MM.1S (cell line): ENCODE measurements at regions not wholly inside any gene's neighbourhood (a gene's known extent, or its start where the extent isn't known, plus 50 kb on each side); places are given as distances from the start of the nearest gene placed in this dataset.

Source experiments
- DNase-seq: peaks from one replicate; pipeline ENCODE4 v3.0.0-alpha.2; 2015
- H2AFZ ChIP-seq: fragments of 300-600 bp; sonication (generic); 2 replicates; pipeline ENCODE4 v1.6.0; 2016; ENCODE audit warnings: antibody characterized with exemption, low read length
- H3F3A ChIP-seq: fragments of 300-600 bp; sonication (generic); 2 replicates; pipeline ENCODE4 v1.6.1; 2016; ENCODE audit warnings: mild to moderate bottlenecking, antibody characterized with exemption, low read length, moderate library complexity, mixed read lengths; ENCODE audit not compliant: insufficient read depth
- H3K27ac ChIP-seq: fragments of 300-600 bp; sonication (generic); 2 replicates; pipeline ENCODE4 v1.5.1; 2016; ENCODE audit warnings: mild to moderate bottlenecking, low read length
- H3K27me3 ChIP-seq: fragments of 300-600 bp; sonication (generic); replicated peaks from 2 replicates; pipeline ENCODE4 v1.6.0; 2016; ENCODE audit warnings: low read length; ENCODE audit not compliant: insufficient read depth
- H3K36me3 ChIP-seq: fragments of 300-600 bp; sonication (generic); replicated peaks from 2 replicates; pipeline ENCODE4 v1.6.1; 2016; ENCODE audit warnings: mild to moderate bottlenecking, low read length, mixed read lengths; ENCODE audit not compliant: insufficient read depth
- H3K4me1 ChIP-seq: fragments of 300-600 bp; sonication (generic); 2 replicates; pipeline ENCODE4 v1.6.1; 2016; ENCODE audit warnings: low read length, mixed read lengths
- H3K4me2 ChIP-seq: fragments of 300-600 bp; sonication (generic); 2 replicates; pipeline ENCODE4 v1.6.0; 2016; ENCODE audit warnings: low read depth, low read length
- H3K4me3 ChIP-seq: fragments of 300-600 bp; sonication (generic); 2 replicates; pipeline ENCODE4 v1.5.1; 2016; ENCODE audit warnings: low read length, mixed read lengths
- H3K79me2 ChIP-seq: fragments of 300-600 bp; sonication (generic); 2 replicates; pipeline ENCODE4 v1.6.1; 2016; ENCODE audit warnings: mixed run types, low read length, mixed read lengths
- H3K9ac ChIP-seq: fragments of 300-600 bp; sonication (generic); 2 replicates; pipeline ENCODE4 v1.6.1; 2016; ENCODE audit warnings: low read length, mixed read lengths
- H3K9me2 ChIP-seq: fragments of 300-600 bp; sonication (generic); replicated peaks from 2 replicates; pipeline ENCODE4 v1.6.1; 2016; ENCODE audit warnings: mild to moderate bottlenecking, low read length, mixed read lengths; ENCODE audit not compliant: insufficient read depth
- H3K9me3 ChIP-seq: fragments of 300-600 bp; sonication (generic); replicated peaks from 2 replicates; pipeline ENCODE4 v1.6.1; 2016; ENCODE audit warnings: mild to moderate bottlenecking, low read length, mixed read lengths; ENCODE audit not compliant: insufficient read depth
- H4K20me1 ChIP-seq: fragments of 300-600 bp; sonication (generic); 2 replicates; pipeline ENCODE4 v1.6.1; 2016; ENCODE audit warnings: mild to moderate bottlenecking, low read length, moderate library complexity, mixed read lengths; ENCODE audit not compliant: insufficient read depth
- CTCF ChIP-seq: fragments of 300-600 bp; sonication (generic); IDR thresholded peaks from 2 replicates; pipeline ENCODE4 v1.5.1; 2016; ENCODE audit warnings: antibody characterized with exemption, low read length, mixed read lengths
- EZH2 ChIP-seq: fragments of 300-600 bp; sonication (generic); optimal IDR thresholded peaks from 2 replicates; pipeline ENCODE3; 2017; ENCODE audit warnings: low read depth, mild to moderate bottlenecking, antibody characterized with exemption, low read length, mixed read lengths
- EZH2phosphoT487 ChIP-seq: fragments of 300-600 bp; sonication (generic); IDR thresholded peaks from 2 replicates; pipeline ENCODE4 v1.6.1; 2018; ENCODE audit warnings: antibody characterized with exemption, low read length

- no peaks in the 10 kb centered on the region for H3K9me3 ChIP-seq
- H3K36me3 ChIP-seq, result no peaks in the 10 kb centered on the region
- H3F3A ChIP-seq, result no peaks in the 10 kb centered on the region
- H3K9ac ChIP-seq, result no peak overlapping the region
- H3K4me3 ChIP-seq, result no peak overlapping the region
- H3K9me2 ChIP-seq, result no peaks in the 10 kb centered on the region
- no peaks in the 10 kb centered on the region for H4K20me1 ChIP-seq
- TF ChIP-seq EZH2phosphoT487, result no peak
- no peak for TF ChIP-seq EZH2
- no peak for TF ChIP-seq CTCF
- H3K27ac ChIP-seq, result no peak overlapping the region
- no peak overlapping the region for H2AFZ ChIP-seq
- no peaks in the 10 kb centered on the region for H3K4me1 ChIP-seq
- no peaks in the 10 kb centered on the region for H3K27me3 ChIP-seq
- H3K4me2 ChIP-seq, result no peak overlapping the region
- no peak for DNase-seq
- no peaks in the 10 kb centered on the region for H3K79me2 ChIP-seq
These were observed 267.6 kb upstream of the IGF1R start for GRCh38 chr15:98380721-98381120.

DNA sequence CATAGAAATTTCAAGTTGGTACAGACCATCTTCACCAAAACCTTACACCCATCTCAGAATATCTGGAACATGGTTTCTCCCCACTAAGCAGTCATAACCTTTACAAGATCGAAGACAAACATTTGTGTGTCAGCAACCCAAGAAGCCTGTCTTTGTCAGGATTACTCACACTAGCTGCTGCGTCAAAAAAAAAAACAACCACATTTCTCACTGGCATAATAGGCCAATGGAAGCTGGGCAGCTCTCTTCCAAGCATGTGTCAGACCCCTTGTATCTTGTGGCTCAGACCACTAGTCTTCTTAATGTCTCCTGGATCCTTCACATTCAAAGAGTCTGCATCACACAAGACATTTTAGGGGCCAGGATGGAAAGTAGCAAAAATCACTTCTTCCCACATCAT is 266.9 kb upstream of the IGF1R start:
- Histone ChIP-seq H3K79me2 (no peaks in the 10 kb centered on the region), H3K27ac (no peak overlapping the region), H4K20me1 (no peaks in the 10 kb centered on the region), H3K9ac (no peak overlapping the region), H3K9me2 (no peaks in the 10 kb centered on the region), H2AFZ (no peak overlapping the region), H3K9me3 (no peaks in the 10 kb centered on the region), H3K4me2 (no peak overlapping the region), H3K4me3 (no peak overlapping the region), H3F3A (no peaks in the 10 kb centered on the region), H3K27me3 (no peaks in the 10 kb centered on the region), H3K36me3 (no peaks in the 10 kb centered on the region), H3K4me1 (no peaks in the 10 kb centered on the region)
- TF ChIP-seq EZH2phosphoT487 (no peak), CTCF (no peak), EZH2 (no peak)
- no peak for DNase-seq

DNA sequence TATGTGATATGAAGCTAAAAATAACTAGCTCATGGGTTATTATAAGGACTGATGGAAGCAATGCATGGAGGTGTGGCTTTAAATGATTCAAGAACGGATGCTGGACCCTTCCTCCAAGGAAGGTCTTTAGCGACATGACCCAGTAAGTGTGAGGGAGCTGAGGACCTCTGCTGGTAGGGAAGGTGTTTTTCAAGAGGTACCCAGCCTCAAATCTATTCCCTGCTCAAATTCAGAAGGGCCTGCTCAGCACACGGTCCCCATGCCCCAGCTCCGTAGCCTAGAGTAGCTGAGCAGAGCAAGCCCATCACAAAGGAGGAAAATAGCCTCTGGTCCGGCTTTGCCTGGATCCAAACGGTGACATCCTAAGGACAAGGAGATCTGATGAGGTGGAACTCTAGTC is 266.2 kb upstream of the IGF1R start:
- no peaks in the 10 kb centered on the region for H3K79me2 ChIP-seq
- H3K9me3 ChIP-seq, result no peaks in the 10 kb centered on the region
- H3K27me3 ChIP-seq, result no peaks in the 10 kb centered on the region
- no peak overlapping the region for H3K27ac ChIP-seq
- H3K36me3 ChIP-seq, result no peaks in the 10 kb centered on the region
- H3K9ac ChIP-seq, result no peak overlapping the region
- H3K4me2 ChIP-seq, result no peak overlapping the region
- no peaks in the 10 kb centered on the region for H3K4me1 ChIP-seq
- TF ChIP-seq EZH2phosphoT487 (no peak), CTCF (no peak), EZH2 (no peak)
- H3K4me3 ChIP-seq, result no peak overlapping the region
- DNase-seq, result no peak
- no peaks in the 10 kb centered on the region for H4K20me1 ChIP-seq
- no peaks in the 10 kb centered on the region for H3K9me2 ChIP-seq
- H2AFZ ChIP-seq, result no peak overlapping the region
- H3F3A ChIP-seq, result no peaks in the 10 kb centered on the region
